ENCODE measurements at regions not wholly inside any gene's neighbourhood (a gene's known extent, or its start where the extent isn't known, plus 50 kb on each side); places are given as distances from the start of the nearest gene placed in this dataset.

DNA sequence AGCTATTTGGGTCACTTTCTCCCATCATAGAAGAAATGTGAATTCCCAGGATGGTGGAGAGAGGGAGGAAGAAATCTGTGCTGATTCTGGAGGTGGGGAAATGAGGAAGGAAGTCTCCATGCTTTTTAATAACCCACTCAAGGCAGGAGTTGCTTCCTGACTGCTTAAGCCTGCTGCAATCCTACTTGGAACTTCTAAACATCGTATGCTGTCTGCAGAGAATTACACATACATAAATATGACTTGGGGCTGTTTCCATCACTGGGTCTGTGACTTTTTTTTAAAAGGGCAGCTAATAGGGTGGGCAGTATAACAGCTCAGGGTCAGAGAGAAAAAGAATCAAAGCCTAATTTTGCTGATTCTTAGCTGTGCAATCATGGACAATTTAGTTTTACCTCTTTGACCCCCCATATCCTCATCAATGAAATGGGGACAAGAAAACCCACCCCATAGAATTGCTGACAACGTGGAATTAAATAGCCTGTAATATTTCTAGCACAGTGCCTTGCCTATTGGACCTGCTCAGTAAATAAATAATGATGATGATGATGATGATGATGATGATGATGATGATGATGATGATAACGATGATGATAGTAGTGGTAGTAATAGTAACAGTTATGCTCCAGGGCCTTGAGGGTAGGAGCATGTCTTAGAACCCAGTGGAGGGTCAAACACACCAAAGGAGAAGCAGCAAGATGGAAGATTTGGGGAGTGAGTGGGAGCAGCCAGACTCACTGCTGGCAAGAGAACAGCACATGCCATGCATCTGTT, 166.7 kb upstream of the LRFN2 start:
- DNase-seq (ENCODE audit: low spot score) = no peak

DNA sequence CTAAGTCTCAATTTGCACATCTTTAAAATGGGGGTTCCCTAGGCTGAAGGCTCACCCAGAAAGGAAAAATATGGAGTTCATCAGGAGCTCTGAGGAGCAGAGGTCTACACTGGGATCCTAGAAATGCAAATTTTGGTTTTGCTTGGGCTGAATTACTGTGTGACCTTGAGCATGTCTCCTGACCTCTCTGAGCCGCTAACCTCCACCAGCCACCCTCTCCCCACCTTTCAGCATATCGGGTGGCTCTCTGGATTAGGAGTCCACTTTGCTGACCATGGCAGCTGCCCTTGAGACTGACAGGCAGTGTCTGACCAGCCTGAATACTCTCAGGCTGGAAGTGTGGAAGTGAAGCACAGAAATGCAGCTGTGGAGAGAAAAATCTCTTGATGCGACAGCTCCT, 165.9 kb upstream of the LRFN2 start:
- DNase-seq (ENCODE audit: low spot score) = no peak

DNA sequence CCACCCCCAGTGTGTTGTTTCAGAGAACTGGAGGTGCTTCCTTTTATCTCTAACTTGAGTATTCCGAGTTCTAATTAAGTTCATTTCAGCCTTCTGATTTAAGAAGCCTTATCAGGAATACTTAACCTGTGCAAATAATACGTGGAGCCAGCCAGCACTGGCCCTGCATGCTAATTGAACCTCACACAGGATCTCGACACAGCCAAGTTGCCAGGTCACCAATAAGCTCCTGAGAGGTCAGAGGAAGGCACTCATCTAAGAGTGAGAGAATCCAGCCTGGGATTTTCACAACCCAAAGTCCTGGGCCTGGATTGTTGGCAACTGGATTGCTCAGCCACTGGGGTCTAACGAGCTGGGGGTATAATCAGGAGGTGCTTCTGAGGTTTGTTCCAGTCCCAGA, 157.7 kb upstream of the LRFN2 start:
- DNase-seq (ENCODE audit: low spot score) = no peak

DNA sequence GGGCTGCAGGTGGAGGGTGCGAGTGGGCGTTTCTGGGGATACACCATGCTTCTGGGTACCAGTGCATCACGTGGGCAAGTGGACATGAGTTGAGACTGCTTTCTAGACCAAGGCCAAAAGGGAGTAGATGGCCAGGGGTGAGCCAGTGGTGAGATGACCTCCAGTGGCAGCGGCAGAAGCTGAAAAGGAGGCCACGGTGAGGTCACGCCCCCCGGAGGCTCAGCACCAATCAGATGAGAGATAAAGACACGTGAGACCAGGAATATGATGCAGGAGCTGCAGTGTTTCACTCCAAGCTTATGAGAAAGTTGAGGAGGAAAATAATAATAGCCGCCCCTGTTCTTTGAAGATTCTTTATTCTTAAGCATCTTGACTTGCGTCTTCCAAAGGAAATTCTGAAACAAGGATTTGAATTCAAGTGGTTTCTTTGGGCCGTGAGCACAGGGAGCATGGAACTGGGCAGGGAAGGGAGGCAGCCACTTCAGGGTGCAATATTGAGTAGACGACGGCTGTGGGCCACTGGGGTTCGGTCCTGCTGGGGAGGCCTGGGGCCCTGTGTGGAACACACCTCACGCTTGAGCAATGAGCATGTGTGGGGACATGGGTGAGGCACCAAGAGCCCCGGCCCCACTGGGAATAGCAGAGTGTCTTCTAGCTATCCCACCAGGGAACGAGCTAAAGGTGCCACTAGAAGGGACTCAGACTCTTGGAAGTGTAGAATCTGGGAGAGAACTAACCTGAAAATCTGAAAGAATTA, 156.7 kb upstream of the LRFN2 start:
- no peak for DNase-seq (ENCODE audit: low spot score)

DNA sequence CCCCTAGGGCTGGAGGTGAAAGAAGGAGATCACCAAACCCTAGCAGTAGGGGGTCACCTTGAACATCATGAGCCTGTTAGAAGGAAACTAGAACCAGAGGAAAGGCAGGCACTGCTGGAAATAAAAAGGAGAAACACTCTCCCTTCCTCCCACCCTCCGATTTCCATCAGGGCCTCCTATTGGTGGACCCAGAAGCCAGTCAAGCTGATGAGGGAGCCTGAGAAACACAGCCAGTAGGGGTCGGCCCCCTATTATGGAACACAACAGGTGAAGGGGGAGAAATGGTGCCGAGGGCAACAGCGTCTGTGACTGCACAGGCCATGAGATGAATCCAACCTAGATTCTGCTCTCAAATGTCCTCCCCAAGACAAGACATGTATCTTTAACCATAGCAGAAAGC, 156.1 kb upstream of the LRFN2 start:
- no peak for DNase-seq (ENCODE audit: low spot score)

DNA sequence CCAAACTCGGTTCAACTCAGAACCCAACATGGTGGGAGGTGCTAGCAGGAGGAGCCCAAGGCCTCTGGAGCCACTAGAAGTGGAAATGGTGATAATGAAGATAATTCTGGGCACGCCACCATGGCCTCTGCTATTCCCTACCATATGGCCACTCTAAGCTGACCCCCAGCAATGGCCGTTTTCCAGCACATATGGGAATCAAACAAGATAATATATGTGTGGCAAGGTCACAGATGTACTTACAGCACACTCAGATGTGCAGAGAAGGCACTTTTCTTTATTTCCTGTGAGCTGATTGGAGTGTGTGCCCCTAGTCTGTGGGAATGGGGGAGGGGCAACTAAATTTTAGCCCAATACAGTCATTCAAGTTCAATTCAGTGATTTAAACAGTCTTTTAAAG, 153.4 kb upstream of the LRFN2 start:
- no peak for DNase-seq (ENCODE audit: low spot score)

DNA sequence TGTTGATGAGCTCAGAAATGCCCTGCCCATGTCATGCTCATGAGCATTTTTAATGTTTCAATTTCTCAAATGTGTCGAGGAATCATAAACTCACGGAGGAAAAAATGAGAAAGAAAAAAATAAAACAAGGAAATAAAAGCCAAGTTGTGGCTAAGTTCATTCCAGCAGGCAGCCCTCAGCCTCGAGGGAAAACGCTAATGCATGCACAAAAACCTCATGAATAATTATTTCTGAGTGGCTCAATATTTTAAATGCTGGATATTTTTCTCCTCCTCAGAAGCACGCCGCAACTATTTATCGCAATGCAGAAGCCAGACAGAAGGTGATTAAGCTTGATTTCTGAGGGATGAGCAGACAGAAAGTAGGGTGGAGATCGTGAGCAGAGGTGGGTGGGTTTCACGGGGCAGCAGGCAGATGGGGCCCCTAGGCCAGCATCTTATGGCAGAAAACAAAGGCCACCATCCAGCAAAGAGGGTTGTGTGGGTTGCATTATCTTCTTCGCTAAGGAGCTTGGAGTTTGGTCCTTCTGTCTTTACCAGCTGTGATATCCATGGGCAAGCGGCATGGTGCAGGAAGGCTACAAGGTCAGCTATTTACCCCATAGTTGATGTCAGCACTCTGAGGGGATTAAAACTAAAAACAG, 151.5 kb upstream of the LRFN2 start:
- no peak for DNase-seq (ENCODE audit: low spot score)

DNA sequence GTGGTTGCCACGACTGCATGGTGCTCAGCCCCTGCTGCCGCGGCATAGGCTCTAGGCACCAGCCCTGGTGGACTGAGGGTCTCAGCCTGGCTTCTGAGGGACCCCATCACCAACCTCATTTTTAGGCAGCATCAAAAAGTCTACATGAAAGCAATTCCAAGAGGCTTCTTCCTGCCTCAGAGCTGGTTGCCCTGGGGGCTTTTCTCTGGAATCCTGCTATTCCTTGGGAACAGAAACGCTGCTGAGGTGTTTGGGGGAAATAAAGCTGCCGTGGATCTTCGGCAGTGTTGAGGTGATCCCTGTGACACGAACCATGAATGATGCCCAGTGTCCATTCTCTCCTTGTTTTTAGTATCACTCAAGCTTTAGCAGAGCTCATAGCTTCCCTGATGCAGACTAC, 148.4 kb upstream of the LRFN2 start:
- DNase-seq (ENCODE audit: low spot score) = no peak

DNA sequence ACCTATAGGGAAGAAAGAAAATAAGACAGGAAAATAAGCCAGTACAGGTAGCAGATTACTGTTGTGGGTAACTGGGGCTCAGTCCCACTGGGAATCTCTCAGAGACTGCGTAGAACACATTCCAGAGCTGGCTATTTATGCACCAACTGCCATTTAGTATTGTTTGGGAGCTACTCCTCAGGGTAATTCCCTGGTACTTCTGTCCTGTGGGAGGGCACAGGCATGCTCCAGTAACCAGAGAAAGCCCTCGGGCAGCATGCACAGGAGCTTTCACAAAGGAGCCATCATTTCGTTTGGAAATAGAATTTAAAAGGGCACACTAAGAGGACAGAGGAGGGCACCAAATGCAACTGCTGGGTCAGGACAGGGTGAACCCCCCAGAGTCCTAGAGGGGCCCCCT, 148.0 kb upstream of the LRFN2 start:
- DNase-seq (ENCODE audit: low spot score) = no peak

DNA sequence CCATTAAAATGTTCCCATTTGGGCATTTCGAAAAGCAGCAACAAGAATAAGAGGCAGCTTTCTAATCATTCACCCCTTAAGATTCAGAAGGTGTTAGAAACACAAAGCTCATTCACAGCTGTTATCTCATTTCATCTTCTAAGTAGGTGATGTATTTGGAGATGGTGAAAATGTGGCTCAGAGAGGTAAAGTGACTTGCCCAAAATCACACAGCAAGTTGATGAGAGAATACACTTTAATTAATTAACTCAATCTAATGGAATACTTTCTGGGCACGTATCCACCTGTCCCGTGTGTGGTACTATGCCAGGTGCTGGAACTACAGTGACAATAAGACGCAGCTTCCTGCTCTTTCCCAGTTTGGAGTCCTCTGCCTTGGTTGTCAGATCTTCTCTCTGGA, 147.4 kb upstream of the LRFN2 start:
- DNase-seq (ENCODE audit: low spot score) = no peak

DNA sequence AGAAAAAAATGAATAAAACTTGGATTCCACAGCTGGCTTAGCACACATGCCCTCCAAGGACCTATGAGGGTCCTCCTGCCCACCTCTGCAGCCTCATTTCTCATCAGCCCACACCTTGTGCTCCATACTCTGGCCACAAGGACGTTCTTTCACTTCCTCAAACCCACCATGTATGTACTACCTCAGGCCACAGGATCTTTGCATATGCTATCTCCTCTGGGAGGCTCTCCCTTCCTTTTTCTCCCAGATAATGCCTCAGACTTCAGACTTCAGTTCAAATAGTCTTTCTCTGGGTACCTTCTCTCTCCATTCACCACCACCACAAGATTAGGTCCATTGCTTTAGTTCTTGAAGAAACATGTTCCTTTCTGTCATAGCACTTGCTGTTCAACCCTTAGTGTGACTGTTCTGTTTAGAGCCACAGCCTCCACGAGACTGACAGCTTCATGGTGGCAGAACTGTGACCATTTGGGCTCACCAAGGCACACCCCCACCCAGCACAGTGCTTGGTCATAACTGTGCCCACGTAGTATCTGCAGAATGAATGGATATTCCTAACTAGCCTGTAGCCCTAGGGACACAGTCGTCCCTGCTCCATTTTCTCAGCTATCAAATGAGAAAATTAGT, 146.7 kb upstream of the LRFN2 start:
- DNase-seq (ENCODE audit: low spot score) = no peak

DNA sequence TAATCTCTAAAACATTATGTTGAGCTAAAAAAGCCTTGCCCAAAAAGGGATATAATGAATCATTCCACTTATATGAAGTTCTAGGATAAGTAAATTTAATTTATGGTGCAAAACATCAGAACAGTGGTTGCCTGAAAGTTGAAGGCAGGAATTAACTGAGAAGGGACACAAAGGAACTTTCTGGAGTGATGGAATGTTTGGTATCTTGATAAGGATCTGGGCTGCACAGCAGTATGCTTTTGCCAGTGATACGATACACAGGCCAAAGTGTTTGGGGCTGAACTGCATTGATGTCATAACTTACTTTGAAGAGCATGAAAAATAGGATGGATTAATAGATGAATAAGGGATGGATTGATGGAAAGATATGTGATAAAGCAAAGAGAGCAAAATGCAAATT, 146.1 kb upstream of the LRFN2 start:
- no peak for DNase-seq (ENCODE audit: low spot score)

DNA sequence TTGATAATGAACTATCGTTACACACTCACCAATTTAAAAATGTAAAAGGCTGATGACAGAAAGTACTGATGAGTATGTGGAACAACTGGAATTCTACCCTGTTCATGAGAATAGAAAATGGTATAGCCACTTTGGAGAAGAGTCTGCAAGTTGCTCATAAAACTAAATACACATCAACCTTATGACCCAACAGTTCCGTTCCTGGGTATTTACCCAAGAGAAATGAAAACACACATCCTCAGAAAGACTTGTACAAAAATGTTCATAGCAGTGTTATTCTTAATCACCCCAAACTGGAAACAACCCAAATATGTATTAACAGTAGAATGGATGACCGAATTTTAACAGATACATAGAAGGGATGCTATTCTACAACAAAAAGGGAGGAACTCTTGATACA, 145.7 kb upstream of the LRFN2 start:
- DNase-seq (ENCODE audit: low spot score) = no peak

DNA sequence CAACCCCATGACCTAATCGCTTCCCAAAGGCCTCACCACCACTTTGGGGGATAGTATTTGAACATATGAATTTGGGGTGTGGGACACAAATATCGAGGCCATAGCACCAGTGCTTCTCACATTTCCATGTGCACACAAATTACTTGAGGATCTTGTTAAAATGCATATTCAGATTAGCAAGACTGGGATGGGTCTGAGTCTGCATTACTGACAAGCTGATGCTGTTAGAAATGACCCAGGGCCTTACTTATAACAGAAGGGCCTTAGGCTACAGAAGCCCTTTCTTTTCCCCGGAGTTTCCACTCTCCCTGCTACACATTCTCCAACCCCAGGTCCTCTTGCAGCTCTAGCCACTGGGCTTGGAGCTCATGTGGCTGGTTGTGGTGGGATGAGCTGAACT, 141.5 kb upstream of the LRFN2 start:
- no peak for DNase-seq (ENCODE audit: low spot score)

DNA sequence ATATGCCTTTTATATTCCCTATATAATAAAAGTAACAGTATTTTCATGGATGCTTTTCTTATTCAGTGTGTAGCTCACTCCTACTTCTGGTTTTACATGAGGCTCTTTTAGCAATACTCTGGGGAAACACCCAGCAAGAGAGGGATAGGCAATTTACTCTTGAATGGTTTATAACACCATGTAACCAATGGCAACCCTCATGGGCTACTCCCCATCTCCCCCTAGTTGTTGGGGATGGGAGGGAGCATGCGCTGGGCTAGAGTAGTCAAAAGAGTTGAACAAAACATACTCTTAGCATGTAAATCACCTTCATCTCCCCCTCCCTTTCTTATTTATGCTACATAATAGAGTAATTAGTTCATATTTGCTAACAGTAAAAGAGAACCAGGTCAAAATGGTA, 140.1 kb upstream of the LRFN2 start:
- DNase-seq (ENCODE audit: low spot score) = no peak

DNA sequence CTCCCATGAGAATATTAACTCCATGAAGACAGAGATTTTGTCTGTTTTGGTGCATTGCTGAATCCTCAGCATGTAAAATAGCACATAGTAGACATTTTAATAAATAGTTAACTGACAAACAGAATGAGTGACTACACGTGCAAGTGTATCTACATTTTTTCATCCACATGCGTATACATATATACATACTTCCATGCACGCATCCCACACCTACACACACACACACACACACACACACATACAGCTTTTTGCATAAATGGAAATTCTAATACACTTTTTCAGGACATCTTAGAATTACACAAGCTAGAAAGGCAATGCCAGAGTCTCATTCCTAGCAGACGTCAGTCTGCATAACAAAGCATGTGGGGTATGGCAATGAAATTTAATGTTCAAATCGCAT, 139.7 kb upstream of the LRFN2 start:
- DNase-seq (ENCODE audit: low spot score) = no peak

DNA sequence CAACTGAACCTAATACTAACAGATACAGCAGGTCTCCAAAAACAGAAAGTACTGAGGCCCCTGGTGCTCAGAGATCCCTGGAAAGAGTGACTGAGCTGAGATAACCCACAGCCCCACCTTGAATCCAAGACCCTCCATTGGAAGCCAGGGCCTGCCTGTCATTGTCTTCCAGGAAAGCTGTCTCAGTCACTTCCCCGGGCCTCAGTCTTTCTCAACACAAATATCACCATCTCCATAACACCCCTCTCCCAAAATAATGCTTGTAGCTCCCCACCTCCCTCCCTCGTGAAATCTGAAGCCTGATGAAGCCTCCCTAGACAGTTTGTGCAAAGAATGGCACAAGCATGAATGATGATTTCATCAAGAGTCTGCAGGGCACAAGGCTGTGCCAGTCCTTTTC, 138.2 kb upstream of the LRFN2 start:
- DNase-seq (ENCODE audit: low spot score) = no peak

DNA sequence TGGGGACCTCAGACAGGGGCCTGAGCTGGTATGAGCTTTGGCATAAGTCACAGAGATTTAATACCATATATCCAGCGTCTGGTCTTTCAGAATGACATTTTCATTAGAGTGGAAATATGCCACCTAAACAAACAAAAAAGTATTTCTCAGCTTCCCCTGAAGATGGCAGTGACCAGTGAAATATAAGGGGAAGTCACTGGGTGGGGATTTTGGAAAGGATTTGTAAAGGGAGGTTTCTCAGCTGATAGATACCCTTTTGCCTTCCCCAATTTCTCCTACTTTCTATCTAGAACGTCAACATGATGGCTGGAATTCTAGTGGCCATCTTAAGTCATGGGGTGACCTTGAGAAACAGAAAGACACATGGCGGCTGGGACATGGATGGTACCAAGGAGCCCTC, 137.7 kb upstream of the LRFN2 start:
- DNase-seq (ENCODE audit: low spot score) = no peak

DNA sequence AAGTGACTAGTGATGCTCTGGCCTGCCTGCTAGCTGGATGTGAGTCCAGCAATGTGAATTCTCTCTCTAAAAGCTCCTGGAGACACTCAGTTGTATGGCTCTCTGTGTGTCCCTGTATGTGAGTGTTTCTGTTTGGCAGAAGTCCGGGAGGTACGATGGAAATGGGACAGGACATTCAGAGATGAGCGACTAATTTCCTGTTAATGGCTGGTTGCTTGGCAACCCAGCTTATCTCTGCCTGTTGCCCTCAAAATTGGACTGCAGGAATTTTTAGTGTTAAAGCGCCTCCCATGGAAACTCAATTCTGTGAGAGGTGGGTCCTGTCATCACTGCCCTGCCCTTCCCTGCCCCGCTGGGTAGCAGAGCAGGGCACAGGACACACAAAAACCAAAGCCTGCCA, 136.8 kb upstream of the LRFN2 start:
- DNase-seq (ENCODE audit: low spot score) = no peak

DNA sequence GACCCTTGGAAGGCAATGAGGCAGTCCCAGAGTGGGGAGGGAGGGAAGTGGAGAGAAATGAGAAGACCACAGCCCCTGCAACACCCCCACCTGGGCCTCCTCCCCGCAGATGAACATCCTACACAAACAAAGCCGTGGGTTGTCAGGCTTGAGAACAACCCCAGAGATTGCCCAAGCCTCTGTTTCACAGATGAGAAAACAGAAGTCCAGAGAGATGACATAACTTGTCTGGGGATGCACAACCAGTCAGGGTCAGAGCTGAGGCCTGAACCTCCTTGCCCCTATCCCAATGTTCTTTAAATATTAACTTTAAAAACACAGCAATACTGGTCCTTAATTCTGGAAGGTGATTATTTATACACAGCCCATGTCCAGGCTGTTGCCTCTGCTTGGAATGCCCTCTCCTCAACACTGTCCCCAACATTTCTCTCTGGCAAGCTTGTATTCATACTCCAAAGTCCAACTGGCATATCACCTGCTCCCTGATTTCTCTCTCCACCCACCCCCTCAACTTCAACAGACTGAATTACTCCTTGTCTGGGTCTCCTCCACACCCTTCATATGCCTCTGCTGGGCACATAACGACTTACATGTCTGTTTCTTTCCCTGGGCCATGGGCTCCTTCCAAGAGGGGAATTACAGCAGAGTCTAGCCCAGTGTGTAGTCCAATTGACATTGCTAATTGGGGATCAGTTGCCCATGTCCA, 135.5 kb upstream of the LRFN2 start:
- DNase-seq (ENCODE audit: low spot score) = peak; percentile 19

DNA sequence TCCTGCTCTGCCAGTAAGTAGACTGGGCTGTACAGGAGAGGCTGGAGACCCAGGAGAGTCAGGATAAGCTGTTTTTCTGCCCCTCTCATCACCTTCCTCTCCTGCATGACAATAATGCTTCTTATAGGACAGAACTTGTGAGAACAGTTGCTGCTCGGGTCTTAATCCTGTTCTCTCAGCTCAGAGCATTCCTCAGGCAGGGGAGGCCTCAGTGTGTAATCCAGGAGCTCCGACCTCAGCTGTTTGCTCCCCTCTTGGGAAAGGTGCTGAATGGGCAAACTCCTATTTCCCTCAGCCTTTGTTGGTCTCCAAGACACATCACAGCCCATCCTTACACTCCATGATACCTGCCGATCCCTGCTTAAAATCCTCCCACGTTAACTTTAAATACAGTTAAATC, 134.9 kb upstream of the LRFN2 start:
- no peak for DNase-seq (ENCODE audit: low spot score)

DNA sequence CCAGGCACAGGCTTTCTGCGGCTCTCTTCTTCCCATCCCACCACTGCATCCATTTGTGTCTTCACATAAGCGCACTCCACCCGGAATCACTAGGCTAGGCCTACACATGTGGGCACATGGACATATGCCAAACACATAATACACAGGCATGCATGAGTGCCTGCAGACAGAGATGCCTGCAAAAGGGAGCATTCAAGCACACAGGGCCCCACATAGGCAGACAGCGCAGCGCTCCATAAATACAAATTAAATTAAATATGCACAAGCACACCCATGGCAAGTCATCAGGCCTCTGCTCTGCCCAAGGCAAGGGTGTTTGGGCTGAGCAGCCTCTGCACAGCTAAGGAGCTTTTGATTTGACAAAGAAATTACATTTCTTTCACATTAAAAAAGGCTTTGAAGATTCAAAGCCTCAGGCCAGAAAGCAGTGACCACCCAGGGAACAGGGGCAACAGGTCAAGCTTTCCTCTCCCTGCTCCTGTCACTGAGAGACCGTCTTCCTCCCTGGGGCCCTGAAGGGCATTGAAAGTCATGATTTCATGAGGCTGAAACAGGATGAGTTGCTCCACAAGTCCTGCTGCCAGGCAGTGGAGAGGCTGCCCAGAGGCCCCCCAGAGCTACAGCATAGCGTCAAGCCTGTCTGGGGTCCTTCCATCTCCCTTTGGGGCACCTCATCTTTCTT, 134.2 kb upstream of the LRFN2 start:
- no peak for DNase-seq (ENCODE audit: low spot score)

All from AG08396 (cell line).